ENCODE measurements at regions not wholly inside any gene's neighbourhood (a gene's known extent, or its start where the extent isn't known, plus 50 kb on each side); places are given as distances from the start of the nearest gene placed in this dataset.

DNA sequence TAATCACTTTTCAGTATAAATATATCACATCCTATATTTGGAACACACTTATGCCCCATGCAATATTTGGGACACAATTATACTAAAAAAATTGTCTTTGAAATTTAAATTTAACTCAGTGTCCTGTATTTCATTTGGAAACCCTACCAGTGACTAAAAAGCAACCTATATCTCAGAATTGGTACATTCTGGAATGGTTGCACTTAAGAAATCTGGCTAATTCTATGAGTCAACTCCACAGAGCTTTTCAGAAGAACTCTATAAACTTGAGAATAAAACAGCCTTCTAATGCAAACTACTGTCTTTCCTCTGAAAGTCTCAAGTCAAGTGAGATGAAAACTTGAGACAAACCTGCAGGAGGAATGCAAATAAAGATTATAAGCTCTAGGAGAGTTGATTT is 320.2 kb downstream of the MAFB start:
- no peak for TF ChIP-seq EZH2 (IDR thresholded peaks at IDR 0.05; ENCODE audit: borderline replicate concordance, low read length)
- TF ChIP-seq, protein P1, sequence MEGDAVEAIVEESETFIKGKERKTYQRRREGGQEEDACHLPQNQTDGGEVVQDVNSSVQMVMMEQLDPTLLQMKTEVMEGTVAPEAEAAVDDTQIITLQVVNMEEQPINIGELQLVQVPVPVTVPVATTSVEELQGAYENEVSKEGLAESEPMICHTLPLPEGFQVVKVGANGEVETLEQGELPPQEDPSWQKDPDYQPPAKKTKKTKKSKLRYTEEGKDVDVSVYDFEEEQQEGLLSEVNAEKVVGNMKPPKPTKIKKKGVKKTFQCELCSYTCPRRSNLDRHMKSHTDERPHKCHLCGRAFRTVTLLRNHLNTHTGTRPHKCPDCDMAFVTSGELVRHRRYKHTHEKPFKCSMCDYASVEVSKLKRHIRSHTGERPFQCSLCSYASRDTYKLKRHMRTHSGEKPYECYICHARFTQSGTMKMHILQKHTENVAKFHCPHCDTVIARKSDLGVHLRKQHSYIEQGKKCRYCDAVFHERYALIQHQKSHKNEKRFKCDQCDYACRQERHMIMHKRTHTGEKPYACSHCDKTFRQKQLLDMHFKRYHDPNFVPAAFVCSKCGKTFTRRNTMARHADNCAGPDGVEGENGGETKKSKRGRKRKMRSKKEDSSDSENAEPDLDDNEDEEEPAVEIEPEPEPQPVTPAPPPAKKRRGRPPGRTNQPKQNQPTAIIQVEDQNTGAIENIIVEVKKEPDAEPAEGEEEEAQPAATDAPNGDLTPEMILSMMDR (IDR thresholded peaks at IDR 0.05; ENCODE audit: low read length), result no peak
